ENCODE measurements at regions not wholly inside any gene's neighbourhood (a gene's known extent, or its start where the extent isn't known, plus 50 kb on each side); places are given as distances from the start of the nearest gene placed in this dataset.
"Not testable (repeated sequence)": the region's sequence is repeated elsewhere in the genome, so short reads cannot be mapped to it uniquely, and the experiment has no call there.

DNA sequence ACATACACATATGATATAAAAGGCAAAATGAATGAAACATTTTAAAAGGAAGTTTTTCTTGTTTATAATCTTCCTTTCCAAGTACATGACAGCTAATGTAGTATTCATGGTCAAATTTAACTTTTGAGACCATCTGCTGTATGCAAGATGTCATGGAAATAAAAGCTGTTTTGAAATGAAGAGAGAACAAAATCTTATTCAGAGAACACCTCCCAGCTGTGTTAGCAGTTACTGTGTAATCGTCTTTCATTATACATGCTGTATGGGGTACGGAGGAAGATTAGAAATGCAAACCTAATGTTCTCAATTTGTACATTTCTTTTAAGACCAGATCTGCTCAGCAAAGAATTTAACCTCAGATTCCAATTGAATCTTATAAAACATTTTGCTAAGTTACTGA lies 1182.3 kb downstream of the OTOL1 start:
- DNase-seq = no peak

- no peak for DNase-seq
These were observed 1187.7 kb downstream of the OTOL1 start for GRCh38 chr3:162684260-162684659.

DNA sequence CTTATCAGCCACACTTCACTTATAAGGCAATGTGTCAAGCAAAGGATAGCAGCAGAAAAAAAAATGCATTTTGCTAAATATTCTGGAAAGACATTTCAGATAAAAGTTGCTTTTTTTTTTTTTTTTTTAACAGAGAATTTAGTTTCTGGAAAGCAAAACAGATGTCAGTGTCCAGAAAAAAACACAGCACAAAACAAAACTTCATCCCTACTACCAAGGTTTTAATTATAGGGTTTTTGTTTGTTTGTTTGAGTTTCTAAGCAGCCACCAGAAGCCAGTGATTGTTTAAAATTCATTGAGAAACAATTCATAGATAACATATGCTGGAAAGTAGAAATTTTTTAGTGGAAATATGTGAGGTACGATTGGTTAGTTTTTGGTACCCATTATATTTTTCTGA lies 1202.7 kb downstream of the OTOL1 start:
- no peak for DNase-seq

GRCh38 chr3:162701211-162701610 lies 1204.6 kb downstream of the OTOL1 start:
- DNase-seq = no peak

DNA sequence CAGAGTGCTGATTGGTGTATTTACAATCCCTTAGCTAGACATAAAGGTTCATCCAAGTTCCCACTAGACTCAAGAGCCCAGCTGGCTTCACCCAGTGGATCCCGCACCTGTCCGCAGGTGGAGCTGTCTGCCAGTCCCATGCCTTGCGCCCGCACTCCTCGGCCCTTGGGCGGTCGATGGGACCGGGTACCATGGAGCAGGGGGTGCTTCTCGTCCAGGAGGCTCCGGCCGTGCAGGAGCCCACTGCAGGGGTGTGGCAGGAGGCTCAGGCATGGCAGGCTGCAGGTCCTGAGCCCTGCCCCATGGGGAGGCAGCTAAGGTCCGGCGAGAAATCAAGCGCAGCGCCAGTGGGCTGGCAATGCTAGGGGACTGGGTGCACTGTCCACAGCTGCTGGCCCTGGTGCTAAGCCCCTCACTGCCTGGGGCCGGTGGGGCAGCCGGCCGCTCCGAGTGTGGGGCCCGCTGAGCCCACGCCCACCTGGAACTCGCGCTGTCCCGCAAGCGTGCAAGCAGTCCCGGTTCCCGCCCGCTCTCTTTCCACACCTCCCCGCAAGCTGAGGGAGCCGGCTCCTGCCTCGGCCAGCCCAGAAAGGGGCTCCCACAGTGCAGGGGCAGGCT lies 1206.3 kb downstream of the OTOL1 start:
- no peak for DNase-seq

GRCh38 chr3:162704238-162704637 lies 1207.6 kb downstream of the OTOL1 start:
- DNase-seq = no peak

GRCh38 chr3:162704799-162705385 lies 1208.3 kb downstream of the OTOL1 start:
- DNase-seq = no peak

GRCh38 chr3:162708394-162708793 lies 1211.8 kb downstream of the OTOL1 start:
- not testable (repeated sequence) for DNase-seq

GRCh38 chr3:162708942-162709706 lies 1212.5 kb downstream of the OTOL1 start:
- DNase-seq = not testable (repeated sequence)

DNA sequence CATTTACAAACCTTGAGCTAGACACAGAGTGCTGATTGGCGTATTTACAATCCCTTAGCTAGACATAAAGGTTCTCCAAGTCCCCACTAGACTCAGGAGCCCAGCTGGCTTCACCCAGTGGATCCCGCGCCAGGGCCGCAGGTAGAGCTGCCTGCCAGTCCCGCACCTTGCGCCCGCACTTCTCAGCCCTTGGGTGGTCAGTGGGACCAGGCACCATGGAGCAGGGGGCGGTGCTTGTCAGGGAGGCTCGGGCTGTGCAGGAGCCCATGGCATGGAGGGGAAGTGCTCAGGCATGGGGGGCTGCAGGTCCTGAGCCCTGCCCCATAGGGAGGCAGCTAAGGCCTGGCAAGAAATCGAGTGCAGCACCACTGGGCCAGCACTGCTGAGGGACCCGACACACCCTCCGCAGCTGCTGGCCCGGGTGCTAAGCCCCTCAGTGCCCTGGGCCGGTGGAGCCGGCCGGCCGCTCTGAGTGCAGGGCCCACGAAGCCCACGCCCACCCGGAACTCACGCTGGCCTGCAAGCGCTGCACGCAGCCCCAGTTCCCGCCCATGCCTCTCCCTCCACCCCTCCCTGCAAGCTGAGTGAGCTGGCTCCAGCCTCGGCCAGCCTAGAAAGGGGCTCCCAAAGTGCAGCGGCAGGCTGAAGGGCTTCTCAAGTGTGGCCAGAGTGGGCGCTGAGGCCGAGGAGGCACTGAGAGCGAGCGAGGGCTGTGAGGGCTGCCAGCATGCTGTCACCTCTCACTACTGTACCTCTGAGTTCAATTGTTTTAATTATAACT lies 1213.9 kb downstream of the OTOL1 start:
- DNase-seq = no peak

DNA sequence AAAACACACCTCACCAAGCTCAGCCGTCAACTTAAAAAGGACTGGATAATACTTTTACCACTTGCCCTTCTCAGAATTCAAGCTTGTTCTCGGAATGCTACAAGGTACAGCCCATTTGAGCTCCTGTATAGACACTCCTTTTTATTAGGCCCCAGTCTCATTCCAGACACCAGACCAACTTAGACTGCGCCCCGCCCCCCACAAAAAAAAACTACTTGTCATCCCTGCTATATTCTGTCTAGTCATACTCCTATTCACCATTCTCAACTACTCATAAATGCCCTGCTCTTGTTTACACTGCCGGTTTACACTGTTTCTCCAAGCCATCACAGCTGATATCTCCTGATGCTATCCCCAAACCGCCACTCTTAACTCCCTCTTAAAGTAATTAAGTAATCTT lies 1220.5 kb downstream of the OTOL1 start:
- DNase-seq = not testable (repeated sequence)

- DNase-seq = no peak
These were observed 1222.1 kb downstream of the OTOL1 start for GRCh38 chr3:162718697-162719096.

- no peak for DNase-seq
These were observed 1223.2 kb downstream of the OTOL1 start for GRCh38 chr3:162719684-162720341.

DNA sequence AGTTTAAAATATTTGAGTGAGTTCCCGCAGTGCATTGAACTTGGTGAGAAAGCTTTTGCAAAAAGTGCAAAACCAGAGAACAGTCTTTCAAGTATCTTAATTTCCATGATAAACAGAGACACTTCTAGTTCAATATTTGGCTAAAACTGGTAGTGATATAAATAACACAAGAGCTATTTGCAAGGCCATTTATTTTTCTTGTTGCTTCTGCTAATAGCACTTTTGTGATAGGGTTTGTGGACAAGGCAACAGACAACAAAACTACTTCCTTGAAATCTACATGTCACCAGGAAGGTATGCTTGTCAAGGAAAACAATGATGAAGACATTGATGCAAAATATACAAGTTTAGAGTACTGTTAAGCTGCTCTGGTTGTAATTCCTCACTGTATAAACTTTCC lies 1225.1 kb downstream of the OTOL1 start:
- DNase-seq = no peak

DNA sequence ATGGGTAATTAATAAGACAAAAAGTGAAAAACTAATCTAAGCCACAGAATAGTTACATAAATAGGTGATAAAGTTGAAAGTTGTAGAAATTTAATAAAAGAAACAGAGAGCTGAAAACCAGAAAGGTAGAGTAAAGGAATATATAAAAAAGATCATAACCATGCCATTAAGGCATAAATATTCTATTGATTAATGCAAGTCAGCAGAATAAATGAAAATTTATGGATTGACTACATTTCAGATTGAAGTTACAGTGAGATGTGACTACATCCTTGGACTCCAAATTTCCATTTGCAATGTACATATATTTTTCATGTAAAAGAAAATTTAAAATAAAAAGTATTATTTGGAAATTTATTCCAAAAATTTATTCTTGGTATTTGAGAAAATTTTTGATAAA lies 1225.7 kb downstream of the OTOL1 start:
- DNase-seq = no peak

DNA sequence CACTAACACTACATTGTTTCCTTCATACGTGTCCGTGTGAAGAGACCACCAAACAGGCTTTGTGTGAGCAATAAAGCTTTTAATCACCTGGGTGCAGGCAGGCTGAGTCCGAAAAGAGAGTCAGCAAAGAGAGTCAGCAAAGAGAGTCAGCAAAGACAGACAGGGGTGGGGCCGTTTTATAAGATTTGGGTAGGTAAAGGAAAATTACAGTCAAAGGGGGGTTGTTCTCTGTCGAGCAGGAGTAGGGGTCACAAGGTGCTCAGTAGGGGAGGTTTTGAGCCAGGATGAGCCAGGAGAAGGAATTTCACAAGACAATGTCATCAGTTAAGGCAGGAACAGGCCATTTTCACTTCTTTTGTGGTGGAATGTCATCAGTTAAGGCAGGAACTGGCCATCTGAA lies 1226.2 kb downstream of the OTOL1 start:
- not testable (repeated sequence) for DNase-seq

- DNase-seq = no peak
These were observed 1233.1 kb downstream of the OTOL1 start for GRCh38 chr3:162729686-162730085.

DNA sequence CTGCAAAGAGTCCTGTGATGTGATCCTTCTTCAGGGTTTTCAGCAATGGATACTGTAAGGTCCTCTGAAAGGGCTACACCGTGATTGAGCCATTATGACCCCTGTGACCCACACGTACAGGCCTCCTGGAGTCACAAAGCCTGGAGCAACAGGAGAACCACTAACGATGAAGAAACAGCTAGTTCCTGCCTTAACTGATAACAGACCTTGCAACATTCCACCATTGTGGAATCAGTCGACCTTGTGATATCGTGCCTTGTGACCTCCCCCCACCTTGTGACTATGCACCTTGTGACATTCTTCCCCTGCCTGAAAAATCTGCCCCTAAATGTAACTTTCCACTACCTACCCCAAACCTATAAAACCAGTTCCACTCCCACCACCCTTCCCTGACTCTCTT lies 1235.4 kb downstream of the OTOL1 start:
- DNase-seq = not testable (repeated sequence)

DNA sequence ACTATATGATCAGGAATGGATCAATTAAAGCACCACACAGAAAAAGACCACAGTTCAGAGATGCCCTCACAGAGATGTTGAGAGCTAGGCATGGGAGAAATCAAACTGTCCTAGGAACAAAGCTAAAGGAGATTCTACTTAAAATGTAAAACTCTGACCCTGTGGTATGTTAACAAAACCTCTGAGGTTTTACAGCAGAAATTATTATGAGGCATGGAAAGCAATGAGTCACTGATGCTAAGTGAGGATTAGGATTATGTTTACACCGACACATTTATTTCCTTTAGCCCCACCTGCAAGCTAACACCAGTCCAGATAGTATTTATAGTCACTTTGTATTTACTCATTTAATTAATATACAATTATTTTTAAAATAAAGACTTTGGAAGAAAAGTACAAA lies 1242.2 kb downstream of the OTOL1 start:
- no peak for DNase-seq

DNA sequence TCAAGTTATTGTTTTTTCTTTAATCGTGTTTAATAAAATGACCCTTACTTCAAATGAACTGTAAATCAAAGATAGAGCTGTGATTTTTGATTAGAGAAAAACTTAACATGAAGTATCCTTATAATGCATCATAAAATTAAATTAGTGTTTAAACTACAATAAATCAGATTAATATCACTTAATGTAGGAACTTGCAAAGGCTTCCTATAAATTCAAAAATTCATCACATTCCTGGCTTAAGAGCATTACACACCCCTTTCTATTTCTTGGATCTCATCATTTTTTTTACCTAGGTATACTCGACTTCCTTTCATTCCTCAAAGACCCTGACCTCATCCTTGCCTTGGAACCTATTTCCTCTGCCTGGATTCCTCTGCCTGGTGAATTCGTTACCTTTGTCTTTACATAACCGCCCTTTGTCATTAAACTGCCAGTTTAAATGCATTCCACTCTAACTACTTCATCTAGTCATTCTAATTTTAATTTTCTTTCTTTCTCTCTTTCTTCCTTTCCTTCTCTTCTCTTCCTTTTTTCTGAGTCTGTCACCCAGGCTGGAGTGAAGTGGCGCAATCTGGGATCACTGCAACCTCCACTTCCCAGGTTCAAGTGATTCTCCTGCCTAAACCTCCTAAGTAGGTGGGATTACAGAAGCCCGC lies 1244.5 kb downstream of the OTOL1 start:
- DNase-seq = no peak

DNA sequence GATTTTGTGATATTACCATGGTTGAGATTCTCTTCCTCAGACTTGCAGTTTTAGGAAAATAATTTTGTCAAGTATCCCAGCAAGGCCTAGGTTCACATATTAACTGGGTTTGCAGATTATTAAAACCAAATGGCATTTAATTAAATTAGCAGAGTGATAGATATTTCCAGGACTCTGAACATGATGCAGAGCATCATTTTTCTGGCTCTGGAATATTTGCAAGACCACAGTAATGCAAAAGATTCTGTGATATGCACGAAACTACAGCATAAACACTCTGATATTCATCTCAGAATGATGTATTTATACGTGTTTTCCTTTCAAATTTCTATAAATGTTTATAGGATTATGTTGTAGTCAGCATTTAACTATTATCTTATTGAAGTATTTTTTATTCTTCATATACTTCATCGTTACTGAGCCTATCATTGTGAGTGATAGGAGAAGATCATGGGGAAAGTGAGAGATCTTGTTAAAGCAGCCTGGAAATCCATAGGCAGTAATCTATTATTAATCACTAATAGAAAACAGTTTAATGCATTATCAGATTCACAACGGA lies 1245.6 kb downstream of the OTOL1 start:
- no peak for DNase-seq

DNA sequence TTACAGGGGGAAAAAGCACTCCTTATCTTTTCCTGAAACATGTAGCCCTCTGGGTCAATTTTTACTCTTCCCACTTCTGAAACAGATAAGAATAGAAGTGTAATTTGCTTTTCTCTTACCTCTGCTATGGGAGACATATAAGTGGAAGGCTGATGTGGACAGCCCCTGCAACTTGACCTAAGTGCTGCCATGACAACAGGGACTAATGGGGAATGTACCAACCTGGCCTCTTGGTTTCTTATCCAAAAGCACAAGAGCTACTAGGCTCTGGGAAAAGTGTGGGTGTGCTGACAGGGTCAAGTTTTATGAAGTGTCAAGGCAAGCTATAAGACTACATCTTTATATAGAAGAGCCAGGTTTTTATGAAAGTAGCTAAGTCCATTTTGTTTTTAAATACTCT lies 1246.5 kb downstream of the OTOL1 start:
- no peak for DNase-seq

All from CD4-positive, alpha-beta T cell treated with Interleukin-15 for 1 hour (primary cell).